GM19035 (cell line): ENCODE measurements at regions not wholly inside any gene's neighbourhood (a gene's known extent, or its start where the extent isn't known, plus 50 kb on each side); places are given as distances from the start of the nearest gene placed in this dataset.
"Not testable (repeated sequence)": the region's sequence is repeated elsewhere in the genome, so short reads cannot be mapped to it uniquely, and the experiment has no call there.

Experiments used
- ATAC-seq: cut with Tn5 transposase; IDR thresholded peaks from one replicate; pipeline ENCODE4 v1.9.1; 2021; ENCODE audit not compliant: unreplicated experiment

DNA sequence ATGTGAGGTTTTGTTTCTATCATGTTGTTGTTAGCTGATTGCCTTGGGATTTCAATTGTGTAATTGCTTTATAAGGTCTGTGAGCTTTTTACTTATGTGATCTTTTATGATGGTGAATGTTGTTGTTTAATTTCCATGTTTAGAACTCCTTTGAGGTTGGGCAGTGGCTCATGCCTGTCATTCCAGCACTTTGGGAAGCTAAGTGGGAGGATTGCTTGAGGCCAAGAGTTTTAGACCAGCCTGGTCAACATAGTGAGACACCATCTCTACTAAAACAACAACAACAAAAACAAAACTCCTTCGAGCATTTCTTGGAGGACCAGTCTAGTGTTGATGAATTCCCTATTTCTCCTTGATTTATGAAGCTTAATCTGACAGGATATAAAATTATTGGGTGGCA is 102.1 kb upstream of the PMCH start:
- no peak for ATAC-seq

DNA sequence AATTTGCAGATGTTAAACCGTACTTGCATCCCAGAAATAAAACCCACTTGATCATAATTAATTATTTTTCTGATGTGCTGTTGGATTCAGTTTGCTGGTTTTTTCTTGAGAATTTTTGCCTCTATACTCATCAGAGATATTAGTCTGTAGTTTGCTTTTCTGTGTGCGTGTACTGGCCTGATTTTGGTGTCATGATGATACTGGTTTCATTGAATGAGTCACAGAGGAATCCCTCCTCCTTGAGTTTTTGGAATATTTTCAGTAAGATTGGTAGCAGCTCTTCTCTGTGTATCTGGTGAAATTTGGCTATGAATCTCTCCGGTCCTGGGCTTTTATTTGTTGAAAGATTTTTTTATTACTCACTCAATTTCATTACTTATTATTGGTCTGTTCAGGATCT is 100.4 kb upstream of the PMCH start:
- ATAC-seq, result no peak

DNA sequence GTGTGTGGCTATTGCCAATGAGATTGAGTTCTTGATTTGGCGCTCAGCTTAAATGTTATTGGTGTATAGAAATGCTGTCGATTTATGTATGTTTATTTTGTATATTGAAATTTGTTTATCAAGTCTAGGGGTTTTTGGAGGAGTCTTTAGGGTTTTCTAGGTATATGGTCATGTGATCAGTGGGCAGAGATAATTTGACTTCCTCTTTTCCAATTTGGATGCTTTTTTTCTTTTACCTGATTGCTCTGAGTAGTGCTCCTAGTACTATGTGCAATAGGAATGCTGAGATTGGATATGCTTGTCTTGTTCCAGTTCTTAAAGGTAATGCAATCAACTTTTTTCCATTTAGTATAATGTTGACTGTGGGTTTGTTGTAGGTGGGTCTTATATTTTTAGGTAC is 99.8 kb upstream of the PMCH start:
- ATAC-seq, result no peak

- ATAC-seq, result no peak
Observed at GRCh38 chr12:102294568-102294967, 96.9 kb upstream of the PMCH start.

- not testable (repeated sequence) for ATAC-seq
Observed at GRCh38 chr12:102291498-102292440, 94.1 kb upstream of the PMCH start.

GRCh38 chr12:102289702-102290101 is 92.1 kb upstream of the PMCH start:
- ATAC-seq, result not testable (repeated sequence)

GRCh38 chr12:102281231-102281630 is 83.6 kb upstream of the PMCH start:
- ATAC-seq, result no peak

DNA sequence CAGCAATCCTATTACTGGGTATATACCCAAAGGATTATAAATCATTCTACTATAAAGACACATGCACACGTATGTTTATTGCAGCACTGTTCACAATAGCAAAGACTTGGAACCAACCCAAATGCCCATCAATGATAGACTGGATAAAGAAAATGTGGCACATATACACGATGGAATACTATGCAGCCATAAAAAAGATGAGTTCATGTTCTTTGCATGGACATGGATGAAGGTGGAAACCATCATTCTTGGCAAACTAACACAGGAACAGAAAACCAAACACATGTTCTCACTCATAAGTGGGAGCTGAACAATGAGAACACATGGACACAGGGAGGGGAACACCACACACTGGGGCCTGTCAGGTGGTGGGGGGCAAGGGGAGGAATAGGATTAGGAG is 58.1 kb upstream of the PMCH start:
- not testable (repeated sequence) for ATAC-seq

DNA sequence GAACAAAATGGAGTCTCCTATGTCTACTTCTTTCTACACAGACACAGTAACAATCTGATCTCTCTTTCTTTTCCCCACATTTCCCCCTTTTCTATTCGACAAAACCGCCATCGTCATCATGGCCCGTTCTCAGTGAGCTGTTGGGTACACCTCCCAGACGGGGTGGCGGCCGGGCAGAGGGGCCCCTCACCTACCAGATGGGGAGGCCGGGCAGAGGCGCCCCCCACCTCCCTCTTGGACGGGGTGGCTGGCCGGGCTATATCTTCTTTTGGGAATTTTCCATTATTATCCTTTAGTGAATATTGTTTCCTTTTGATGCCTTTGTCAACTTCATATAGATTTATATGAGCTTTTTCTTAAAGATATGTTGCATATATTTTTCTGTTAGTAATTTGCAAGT is 53.4 kb upstream of the PMCH start:
- not testable (repeated sequence) for ATAC-seq

- no peak for ATAC-seq
Observed at GRCh38 chr12:102249079-102249841, 51.6 kb upstream of the PMCH start.
